GM19452 (cell line): ENCODE measurements at regions not wholly inside any gene's neighbourhood (a gene's known extent, or its start where the extent isn't known, plus 50 kb on each side); places are given as distances from the start of the nearest gene placed in this dataset.
"Not testable (repeated sequence)": the region's sequence is repeated elsewhere in the genome, so short reads cannot be mapped to it uniquely, and the experiment has no call there.

Experiments
- ATAC-seq: cut with Tn5 transposase; IDR thresholded peaks from one replicate; pipeline ENCODE4 v1.9.1; 2021; ENCODE audit not compliant: unreplicated experiment

DNA sequence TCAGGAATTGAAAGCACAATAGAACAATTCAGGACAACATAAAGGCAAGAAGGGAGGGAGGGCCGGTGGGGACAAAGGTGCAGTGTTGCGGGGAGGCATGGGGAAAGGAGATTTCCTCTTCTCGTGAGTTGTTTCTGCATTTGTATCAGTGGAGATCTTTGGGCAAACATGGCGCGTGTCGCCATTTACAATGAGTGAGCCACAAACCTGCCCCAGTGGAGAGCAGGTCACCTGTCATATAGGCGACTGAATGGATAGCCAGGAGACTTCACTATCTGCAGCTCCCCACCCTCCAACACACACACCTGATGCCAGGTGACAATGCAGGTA lies 87.7 kb upstream of the SLC45A1 start:
- ATAC-seq: no peak

DNA sequence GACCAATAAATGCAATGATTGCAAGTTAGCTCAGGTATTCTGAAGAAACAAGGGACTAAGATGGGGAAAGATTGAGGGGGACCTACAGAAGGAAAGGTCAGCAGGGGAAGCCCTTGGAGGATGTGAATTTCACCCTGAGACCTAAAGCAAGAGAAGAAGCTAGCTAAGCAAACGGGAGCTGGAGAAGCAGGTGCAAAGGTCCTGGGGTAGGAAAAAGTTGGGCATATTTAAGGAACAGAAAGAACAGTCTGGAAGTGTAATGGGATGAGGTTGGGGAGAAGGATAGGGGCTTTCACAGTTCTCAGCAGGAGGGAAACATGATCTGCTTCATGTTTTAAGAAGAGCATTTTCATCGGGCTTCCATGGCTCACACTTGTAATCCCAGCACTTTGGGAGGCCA lies 89.7 kb upstream of the SLC45A1 start:
- no peak for ATAC-seq

DNA sequence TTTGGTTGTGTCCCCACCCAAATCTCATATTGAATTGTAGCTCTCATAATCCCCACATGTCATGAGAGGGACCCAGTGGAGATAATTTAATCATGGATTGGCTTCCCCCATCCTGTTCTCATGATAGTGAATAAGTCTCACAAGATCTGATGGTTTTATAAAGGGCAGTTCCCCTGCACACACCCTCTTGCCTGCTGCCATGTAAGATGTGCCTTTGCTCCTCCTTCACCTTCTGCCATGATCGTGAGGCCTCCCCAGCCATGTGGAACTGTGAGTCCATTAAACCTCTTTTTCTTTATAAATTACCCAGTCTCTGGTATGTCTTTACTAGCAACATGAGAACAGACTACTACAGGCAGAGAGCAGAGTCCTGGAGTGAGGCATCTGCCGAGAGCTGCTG lies 90.2 kb upstream of the SLC45A1 start:
- not testable (repeated sequence) for ATAC-seq

DNA sequence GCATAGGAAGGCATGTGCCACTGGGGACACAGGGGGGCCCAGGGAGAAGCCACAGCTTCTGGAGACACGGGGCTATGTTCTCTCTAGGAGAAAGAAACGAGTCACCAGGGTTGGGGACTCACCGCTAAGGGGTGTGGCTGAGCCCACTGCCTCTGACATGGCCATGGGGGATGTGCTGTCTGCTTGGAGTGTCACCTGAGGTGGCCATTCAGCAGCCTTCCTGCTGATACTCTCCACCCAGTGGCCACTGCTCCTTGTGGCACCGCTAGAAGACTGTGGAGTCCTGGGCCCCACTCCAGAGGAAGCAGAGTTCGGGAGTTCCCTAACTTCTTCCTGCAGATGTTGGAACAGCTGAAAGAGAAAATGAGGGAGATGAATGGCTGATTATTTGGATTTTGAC lies 91.2 kb upstream of the SLC45A1 start:
- no peak for ATAC-seq

DNA sequence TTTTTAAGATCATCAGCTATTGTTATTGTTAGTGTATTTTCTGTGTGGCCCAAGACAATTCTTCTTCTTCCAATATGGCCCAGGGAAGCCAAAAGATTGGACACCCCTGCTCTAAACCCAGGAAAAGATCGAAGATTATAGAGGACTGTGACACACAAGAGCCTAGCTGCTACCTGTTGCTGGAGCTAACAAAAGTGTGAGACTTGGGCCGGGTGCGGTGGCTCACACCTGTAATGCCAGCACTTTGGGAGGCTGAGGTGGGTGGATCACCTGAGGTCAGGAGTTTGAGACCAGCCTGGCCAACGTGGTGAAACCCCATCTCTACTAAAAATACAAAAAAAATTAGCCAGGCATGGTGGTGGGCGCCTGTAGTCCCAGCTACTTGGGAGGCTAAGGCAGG lies 91.9 kb upstream of the SLC45A1 start:
- ATAC-seq: not testable (repeated sequence)

DNA sequence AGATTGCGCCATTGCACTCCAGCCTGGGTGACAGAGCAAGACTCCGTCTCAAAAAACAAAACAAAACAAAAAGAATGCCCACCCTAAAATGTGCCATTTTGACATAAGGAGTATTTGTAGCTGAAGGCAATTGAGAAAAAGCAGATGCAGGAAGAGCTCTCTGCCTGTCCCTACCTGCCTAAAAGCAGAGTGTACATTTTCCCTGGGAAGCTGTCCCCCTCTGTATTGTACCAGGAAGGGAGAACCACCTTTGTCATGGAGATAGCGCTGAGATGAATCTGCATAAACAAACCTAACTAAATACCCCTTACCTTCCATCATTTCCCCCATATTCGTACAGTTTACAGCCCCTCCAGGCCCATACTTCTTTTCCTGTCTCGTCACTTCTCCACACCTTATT lies 94.4 kb upstream of the SLC45A1 start:
- ATAC-seq: no peak

DNA sequence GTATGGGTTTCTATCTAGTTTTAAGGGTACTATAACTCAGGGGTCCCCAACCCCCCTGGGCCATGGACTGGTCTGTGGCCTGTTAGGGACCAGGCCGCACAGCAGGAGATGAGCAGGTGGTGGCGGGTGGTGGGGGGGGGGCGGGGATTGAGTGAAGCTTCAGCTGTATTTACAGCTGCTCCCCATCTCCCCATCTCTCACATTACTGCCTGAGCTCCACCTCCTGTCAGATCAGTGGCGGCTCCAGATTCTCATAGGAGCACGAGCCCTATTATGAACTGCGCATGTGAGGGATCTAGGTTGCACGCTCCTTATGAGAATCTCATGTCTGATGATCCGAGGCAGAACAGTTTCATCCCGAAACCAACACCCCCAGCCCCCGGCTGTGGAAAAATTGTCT lies 95.1 kb upstream of the SLC45A1 start:
- ATAC-seq: no peak

DNA sequence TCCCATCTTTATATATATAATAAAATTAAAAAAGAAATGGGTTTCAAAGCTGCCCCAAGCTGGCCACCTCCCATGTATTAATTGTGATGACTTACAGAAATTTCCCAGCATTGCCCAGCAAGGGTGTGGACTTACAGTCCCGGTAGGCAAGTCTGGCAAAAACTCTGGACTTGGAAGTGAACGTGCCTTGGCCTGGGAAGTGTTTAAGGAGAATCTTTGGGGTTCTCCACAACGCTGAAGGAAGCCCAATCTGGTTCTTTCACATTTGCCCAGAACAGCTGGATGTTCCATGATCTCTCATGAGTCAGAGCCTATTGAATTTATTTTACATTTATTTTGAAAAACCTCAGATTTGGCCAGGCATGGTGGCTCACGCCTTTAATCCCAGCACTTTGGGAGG lies 98.4 kb upstream of the SLC45A1 start:
- no peak for ATAC-seq

DNA sequence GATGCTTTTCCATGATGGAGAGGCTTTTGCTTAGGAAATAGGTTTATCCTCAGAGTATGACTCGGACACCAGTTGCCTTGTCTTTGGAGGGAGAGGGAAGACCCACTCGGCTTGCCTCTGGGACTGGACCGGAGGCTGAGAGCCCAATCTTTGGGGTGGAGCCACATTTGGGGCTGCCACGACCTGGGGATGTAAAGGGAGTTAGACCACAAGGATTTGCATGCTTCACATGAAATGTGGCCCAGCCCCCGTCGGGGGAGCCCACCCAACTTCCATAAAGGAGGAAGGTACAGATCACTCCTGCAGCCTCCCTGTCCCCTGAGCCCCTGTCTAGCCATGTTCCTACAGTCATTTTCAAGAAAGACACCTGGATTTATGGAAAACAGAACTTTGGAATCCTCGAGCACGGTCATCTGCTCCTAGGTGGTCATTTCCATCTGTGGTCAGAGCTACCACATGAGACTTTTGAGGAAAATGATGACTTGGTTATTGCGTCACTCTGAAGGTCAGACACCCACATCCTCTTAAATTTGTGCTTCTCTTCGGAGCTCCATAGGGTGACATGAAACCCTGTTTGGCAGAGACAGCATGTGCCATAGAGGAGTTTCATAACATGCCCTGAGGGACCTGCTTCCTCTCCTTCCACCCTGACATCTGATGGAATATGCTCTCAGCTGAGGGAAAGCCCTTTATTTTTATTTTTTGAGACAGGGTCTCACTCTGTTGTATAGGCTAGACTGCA lies 99.4 kb upstream of the SLC45A1 start:
- ATAC-seq: no peak

DNA sequence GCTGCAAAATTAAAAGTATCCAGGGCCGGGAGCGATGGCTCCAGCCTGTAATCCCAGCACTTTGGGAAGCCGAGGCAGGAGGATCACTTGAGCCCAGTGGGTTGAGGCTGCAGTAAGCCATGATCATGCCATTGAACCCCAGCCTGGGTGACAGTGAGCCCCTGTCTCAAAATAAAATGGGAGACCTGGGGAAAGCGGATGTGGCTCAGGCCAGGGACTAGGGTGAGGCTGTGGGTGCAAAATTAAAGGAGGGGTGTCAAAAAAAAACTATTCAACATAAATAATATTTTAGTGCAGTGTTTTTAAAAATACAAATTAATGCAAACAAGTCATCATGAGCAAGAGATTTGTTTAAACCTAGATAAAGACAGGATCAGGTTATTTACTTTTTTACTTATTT lies 100.1 kb upstream of the SLC45A1 start:
- ATAC-seq: no peak

DNA sequence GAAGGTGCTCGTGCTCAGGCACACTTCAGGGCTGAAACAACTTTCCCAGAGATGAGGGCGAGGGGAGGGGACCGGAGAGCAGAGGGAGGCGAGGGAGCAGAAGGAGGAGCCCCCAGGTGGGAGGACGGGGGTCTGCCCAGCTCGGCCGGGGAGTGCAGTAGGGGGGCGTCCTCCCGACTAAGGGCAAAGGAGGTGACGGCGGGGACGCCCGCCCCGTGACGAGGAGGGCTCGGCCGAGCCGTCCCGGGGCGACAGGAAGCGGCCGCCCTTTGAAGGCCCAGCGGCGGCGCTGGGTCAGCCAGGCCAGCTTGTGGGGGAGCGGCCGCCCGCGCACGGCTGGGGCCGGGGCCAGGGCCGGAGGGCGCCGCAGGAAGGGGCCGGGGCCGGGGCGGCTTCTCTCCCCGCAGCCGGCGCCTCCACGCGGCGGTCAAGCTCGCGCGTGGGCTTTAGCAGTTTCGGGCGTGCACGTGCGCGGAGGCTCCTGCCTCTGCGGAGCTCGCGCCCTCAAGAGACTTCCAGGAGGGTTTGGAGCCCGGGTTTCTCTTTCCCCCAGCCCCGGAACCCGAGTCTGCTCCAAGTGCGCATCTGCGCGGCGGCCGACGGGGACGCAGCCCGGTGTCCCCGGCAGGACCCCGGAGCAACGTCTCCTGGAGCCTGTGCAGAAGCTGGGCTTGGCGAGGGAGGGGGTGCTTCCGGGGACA lies 100.8 kb upstream of the SLC45A1 start:
- no peak for ATAC-seq

DNA sequence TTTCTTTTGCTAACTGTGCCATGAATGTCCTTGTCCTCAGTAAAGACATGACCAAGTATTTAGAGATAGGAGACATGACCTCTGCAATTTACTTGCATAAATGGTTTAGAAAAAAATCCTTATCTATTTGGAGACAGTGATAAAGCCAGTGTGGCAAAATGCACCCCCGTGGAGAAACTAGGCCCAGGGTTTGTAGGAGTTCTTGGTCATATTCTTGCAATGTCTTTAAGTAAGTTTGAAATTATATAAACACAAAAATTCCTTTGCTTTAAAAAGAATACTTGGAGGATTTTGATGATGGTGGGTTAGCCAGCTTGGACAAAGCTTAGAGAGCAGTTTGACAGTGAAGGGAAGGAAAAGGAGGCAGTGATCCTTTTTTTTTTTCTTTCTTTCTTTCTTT lies 101.9 kb upstream of the SLC45A1 start:
- no peak for ATAC-seq

DNA sequence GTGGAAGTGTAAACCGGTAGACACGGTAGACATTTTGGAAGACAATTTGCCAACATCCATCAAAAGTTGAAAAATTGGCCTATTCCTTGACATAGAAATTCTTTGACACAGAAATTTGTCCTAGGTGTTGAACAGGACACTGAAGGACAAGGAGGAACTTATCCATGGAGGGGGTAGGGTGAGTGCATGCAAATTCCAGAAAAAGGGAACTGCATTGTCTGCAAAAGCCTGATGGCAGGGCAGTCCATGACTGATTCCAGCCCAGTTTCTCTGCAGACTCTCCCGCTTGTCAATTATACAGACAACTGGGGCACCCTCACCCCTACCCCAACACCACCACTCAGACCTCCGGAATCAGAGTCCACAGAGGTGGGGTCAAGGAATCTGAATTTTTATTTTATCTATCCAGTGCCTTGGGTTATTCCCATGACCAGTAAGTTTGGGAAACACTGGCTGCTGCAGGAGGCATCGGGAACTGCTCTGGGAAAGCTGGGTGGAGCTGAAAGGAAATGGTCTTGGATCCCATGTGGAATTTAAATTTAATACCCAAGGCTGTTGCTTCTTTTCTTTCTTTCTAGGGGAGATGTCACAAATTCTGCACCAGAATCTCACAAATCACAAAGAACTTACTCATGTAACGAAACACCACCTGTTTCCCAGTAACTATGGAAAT lies 103.3 kb upstream of the SLC45A1 start:
- no peak for ATAC-seq

DNA sequence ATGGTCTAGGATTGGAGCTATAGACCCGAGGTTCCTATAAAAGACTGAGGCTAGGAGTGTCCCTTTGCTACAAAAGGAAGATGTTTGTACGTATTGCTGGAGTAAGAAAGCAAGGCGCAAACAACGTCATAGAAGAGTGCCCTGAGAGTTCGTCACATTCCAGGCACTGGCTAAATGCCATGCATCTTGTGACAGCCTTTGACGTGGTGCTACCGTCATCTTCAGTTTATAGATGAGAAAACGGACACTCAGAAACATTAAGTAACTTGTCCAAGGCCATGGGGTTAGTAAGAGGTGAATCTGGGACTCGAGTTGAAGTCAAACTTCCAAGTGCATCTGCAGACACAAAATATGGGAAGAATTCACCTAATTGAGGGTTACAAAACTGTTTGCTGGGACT lies 104.2 kb upstream of the SLC45A1 start:
- ATAC-seq: no peak

DNA sequence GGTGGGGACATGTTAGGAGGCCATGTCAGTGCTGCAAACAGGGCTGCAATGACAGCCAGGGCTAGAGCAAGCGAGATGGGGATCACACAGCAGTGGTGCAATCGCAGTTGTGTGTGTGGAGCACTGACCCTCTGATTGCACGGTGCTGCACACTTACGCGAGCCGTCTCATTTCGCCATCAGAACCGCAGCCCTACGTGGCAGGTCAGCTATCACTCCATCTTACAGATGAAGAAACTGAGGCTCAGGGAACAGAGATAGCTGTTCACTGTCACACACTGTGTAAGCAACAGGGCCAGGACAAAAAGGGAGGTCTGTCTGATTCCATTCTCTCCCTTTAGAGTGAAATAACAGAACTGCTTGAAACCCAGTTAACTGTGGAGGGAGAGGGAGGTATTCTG lies 104.8 kb upstream of the SLC45A1 start:
- ATAC-seq: no peak

DNA sequence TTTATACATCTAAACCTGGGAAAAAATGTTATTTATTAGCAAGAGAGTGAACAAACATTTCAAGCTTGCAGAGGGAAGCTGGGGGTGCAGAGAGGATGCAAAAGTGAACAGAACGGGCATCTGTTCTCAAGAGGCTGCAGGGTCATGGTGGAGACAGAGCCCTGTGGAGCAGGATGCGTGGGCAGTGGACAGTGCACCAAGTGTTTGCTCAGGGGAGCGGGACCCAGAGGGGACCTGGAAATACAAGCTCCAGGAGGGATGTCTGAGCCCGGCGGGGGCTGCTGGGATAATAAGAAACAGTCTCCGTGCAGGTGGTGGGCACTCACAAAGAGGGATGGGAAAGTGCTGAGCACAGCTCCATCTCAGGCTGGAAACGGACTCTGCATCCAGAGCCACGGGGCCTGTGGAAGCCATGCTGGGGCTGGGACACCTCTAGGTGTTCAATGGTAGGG lies 105.3 kb upstream of the SLC45A1 start:
- ATAC-seq: no peak

DNA sequence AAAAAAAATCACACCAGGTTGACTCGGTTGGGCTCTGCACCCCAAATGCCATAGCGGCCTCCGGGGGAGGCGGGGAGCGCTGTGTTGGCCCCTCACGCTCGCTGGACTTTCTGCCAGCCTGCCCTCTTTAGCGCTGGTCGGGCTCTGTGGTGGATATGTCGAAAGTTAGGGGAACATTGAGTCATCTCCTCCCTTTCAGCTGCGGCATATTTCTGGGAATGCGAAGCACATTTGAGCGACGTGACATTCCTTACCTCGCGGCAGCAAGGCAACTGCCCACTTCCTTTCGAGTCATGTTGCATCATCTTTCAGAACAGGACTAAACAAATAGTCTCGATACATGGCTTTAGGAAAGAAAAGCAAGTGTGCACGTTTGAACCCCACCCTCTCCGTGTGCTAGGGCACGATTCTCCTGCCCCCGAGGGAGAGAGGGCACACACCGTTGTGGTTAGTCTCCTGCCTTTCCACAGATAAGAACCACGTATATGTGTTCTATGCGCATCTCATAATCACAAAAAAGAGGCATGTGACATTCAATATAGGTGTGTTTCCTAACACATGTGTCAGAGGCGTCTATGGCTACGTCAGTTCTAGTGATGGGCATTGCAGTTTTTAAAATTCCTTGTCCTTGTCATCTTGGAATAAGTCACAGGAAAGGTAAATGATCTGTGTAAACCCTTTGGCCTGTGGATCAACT lies 105.9 kb upstream of the SLC45A1 start:
- no peak for ATAC-seq

DNA sequence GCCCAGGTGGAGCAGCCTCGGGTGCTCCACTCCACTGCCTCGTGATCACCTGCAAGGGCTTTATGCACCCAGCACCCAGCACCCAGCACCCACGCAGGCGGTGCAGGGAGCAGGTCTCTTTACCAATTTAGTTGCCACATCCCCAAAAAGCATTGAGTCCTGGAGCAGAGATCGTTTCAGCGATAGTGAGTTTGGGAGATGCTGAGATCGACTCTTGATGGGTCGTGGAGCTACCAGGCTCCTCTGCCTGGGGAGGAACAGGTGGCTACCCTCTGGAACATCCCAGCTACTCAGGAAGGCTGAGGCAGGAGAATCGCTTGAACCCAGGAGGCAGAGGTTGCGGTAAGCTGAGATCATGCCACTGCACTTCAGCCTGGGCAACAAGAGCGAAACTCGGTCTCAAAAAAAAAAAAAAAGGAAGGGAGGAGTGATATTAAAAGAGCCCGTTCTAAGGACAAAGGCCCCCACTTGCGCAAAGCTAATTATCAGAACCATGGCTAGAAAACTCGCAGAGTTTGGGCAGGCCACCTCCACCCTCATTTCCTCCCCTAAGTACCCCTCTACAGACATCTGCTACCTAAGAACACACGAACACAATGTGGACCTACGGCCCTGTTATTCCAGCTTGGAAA lies 106.5 kb upstream of the SLC45A1 start:
- ATAC-seq: no peak

DNA sequence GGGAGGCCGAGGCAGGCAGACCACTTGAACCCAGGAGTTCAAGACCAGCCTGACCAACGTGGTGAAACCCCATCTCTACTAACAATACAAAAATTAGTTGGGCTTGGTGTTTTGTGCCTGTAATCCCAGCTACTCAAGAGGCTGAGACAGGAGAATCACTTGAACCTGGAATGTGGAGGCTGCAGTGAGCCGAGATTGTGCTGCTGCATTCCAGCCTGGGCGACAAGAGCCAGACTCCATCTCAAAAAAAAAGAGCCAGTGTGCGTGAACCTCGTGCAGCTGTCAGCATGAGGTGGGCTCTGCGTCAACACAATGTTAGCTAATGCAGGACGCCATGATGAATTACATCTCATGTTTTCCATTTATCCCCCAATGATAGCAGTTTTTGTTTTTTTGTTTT lies 110.7 kb upstream of the SLC45A1 start:
- no peak for ATAC-seq

DNA sequence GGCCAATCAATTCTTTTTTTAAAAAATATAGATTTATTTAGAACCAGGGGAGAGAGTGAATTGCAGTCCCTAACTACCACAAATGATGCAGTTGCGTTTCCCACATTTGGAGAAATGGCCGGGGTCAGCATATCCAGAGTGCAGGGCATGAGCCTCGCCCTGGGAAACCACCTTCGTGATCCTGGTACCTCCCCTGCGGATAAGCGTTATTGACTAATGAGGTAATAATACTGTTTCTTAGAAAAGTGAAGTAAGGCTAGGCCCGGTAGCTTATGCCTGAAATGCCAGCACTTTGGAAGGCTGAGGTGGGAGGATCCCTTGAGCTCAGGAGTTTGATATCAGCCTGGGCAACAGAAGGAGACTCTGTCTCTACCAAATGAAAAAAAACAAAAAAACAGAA lies 111.5 kb upstream of the SLC45A1 start:
- no peak for ATAC-seq

DNA sequence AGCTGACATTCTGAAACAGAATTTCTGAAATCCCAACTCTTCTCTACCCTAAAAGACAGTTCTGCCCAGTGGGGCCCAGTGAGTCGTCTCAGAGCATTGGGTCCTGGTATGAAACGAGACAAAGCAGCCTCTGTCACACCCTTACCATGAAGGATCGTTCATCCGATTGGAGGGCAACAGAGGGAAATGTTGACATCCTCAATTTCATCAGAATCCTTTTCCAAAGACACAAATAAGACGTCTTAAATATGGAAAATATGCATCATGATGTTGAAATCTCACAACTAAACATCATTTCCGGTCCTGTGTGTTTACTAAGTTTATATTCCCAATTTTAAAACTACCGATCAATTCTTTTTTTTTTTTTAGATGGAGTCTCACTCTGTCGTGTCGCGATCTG lies 112.1 kb upstream of the SLC45A1 start:
- ATAC-seq: no peak
